ENCODE measurements at regions not wholly inside any gene's neighbourhood (a gene's known extent, or its start where the extent isn't known, plus 50 kb on each side); places are given as distances from the start of the nearest gene placed in this dataset.

DNA sequence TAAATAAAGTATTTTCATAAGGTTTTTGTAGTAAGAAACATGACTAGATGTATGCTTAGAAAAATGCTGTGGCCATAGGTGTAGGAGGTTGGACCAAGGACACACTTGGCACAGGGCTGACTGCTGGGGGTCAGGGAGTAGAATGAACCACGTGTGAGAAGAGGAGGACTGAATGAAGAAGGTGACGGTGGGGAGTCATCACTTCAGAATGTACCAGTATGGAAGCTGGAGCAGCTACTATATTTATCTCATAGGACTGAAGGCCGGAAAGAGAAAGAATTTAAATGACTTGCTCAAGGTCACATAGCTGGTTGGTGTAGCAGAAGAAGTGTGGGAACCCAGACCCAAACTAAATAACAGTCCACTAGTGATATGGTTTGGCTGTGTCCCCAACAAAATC is 79.8 kb upstream of the HAO2 start:
- DNase-seq (ENCODE audit: low spot score) (no peak), ATAC-seq (ENCODE audit: low FRiP score) (no peak)
- TF ChIP-seq, protein P1, sequence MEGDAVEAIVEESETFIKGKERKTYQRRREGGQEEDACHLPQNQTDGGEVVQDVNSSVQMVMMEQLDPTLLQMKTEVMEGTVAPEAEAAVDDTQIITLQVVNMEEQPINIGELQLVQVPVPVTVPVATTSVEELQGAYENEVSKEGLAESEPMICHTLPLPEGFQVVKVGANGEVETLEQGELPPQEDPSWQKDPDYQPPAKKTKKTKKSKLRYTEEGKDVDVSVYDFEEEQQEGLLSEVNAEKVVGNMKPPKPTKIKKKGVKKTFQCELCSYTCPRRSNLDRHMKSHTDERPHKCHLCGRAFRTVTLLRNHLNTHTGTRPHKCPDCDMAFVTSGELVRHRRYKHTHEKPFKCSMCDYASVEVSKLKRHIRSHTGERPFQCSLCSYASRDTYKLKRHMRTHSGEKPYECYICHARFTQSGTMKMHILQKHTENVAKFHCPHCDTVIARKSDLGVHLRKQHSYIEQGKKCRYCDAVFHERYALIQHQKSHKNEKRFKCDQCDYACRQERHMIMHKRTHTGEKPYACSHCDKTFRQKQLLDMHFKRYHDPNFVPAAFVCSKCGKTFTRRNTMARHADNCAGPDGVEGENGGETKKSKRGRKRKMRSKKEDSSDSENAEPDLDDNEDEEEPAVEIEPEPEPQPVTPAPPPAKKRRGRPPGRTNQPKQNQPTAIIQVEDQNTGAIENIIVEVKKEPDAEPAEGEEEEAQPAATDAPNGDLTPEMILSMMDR (IDR thresholded peaks at IDR 0.05), result no peak

DNA sequence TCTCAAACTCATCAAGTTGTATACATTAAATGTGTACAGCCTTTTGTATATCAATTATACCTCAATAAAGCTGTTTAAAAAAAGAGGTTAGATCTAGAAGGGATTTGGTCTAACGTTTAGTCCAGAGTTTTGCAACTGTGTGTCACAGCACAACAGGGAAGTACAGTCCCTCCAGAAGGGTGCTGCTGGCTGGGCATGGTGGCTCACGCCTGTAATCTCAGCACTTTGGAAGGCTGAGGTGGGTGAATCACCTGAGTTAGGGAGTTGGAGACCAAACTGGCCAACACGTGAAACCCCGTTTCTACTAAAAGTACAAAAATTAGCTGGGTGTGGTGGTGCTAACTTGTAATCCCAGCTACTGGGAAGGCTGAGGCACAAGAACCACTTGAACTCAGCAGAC is 78.3 kb upstream of the HAO2 start:
- TF ChIP-seq, protein P1 (IDR thresholded peaks at IDR 0.05), result no peak
- DNase-seq (ENCODE audit: low spot score), result no peak
- no peak for ATAC-seq (ENCODE audit: low FRiP score)

DNA sequence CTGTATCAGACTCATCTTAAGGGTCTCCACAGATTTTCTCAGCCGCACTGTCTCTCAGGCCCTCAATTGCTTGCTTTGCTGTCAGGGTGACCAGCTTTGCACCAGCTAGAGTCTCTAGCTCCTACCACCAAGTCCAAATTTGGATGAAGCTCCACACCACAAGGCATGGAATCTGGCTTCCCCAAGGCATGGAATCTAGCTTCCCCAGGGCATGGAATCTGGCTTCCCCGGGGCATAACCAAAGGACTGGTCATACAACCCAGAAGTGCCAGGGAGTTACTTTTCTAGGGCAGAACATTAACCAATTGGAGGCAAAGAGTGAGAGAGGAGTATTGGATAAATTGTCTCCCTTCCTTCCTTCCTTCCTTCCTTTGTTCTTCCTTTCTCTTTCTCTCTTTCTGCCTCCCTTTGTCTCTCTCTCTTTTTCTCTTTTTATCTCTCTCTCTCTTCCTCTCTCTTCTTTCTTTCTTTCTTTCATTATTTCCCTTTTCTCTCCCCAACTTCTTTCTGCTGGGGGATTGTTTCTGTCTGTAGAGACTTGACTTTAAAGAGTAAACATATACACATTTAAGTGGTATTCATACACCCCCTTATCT is 76.9 kb upstream of the HAO2 start:
- TF ChIP-seq, protein P1 (IDR thresholded peaks at IDR 0.05), result no peak
- DNase-seq (ENCODE audit: low spot score) (no peak), ATAC-seq (ENCODE audit: low FRiP score) (no peak)

DNA sequence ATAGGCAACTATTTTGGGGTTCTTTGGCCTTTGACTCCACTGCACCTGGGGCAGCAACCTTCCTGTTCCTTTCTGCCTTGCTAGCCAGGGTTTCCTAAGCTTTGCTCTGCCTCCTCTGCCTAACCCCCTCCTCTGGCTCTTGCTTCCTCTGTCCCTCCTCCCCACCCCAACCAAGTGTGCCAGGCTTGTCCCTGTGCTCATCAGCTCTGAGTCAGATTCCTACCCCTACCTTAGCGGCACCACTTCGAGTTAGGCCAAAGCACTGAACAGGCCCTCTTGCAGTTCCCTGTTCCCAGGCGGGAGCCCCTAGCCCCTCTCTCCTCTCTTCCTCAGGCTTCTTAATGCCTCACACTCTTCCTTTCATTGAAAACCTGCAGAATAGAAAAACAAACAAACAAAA is 74.8 kb upstream of the HAO2 start:
- DNase-seq (ENCODE audit: low spot score) (no peak), ATAC-seq (ENCODE audit: low FRiP score) (no peak)
- TF ChIP-seq, protein P1 (IDR thresholded peaks at IDR 0.05), result no peak

DNA sequence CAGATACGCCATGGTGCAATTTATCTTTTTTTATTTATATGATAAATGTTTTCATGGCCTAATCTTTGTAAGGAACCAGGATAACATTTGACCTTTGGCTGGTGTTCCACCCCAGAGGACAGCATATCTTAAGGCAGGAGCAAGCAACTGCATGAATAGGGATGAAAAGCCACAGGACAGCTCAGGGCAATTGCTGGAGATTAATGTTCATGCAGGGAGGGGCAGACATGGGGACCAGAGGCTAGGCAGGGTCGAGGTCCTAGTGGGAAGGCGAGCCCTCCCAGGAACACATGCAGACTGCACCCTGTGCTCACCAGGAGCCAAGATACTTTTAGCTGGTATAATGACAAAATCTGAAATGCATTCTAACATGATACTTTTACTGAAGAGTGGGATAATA is 74.4 kb upstream of the HAO2 start:
- no peak for ATAC-seq (ENCODE audit: low FRiP score)
- DNase-seq (ENCODE audit: low spot score), result no peak
- TF ChIP-seq, protein P1 (IDR thresholded peaks at IDR 0.05), result no peak

DNA sequence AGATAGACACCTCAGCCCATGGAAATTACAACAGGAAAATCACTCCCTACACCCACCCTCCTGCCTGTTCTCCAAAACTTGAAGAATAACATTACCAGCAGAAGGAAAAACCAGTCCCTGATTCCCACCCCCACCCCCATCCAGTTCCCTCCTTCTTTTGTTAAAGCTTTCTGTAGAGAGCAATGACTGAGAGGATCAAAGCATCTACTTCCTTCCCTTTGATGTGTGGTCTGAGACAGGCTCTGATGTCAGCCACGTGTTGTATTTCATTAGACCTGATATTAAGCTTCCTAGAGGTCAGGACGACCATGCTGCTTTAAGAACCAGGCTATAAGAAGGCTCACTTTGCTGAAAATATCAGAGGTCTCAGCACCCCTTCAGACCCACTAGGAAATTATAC is 73.9 kb upstream of the HAO2 start:
- ATAC-seq (ENCODE audit: low FRiP score) (no peak), DNase-seq (ENCODE audit: low spot score) (no peak)
- TF ChIP-seq, protein P1 (IDR thresholded peaks at IDR 0.05), result no peak

DNA sequence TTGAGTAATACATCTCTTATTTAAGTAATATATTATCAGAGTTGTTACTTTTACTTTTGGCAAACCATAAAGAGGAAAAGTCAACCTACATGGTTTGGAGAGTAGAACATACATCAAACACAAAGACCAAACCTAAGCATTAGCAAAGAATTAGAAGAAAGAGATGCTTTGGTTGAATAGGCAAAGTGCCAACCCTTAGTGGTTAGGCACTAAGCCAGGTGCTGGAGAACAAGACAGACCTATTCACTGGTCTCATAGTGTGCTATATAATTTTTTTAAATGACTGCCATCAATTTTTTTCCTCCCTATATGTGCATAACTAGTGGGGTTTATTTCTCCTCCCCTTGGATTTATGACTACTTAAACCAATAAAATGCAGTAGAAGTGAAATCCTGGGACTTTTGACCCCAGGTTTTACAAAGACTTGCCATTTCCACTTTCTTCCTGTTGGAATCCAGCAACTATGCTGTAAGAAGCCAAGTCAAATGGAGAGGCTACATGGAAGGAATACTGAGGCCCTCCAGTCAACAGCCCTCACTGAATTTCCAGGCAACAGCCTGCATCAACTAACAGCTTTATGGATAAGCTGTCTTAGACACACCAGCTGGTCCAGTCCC is 69.8 kb upstream of the HAO2 start:
- TF ChIP-seq, protein P1 (IDR thresholded peaks at IDR 0.05), result no peak
- DNase-seq (ENCODE audit: low spot score) (no peak), ATAC-seq (ENCODE audit: low FRiP score) (no peak)
